AG04449 (cell line): ENCODE measurements at regions not wholly inside any gene's neighbourhood (a gene's known extent, or its start where the extent isn't known, plus 50 kb on each side); places are given as distances from the start of the nearest gene placed in this dataset.

Source experiments
- CTCF ChIA-PET: fragments of 350-600 bp; formaldehyde crosslinking; extraction: SDS; loops from one replicate; lab custom pipeline; 2021; ENCODE audit warnings: antibody characterized with exemption; lab: Yijun Ruan, JAX
- POLR2A ChIA-PET: fragments of 400-600, 350-600 bp; formaldehyde crosslinking; extraction: SDS; loops from one replicate; lab custom pipeline; 2020; ENCODE audit warnings: antibody characterized with exemption, inconsistent platforms; lab: Yijun Ruan, JAX
- DNase-seq: peaks from one replicate; pipeline ENCODE4 v3.0.0-alpha.2; 2010; ENCODE audit warnings: low read depth, low spot score
- H3K4me3 ChIP-seq: 2 replicates; pipeline ENCODE4 v1.5.1; 2011; ENCODE audit warnings: low read depth, mild to moderate bottlenecking, control low read depth, low read length
- TF ChIP-seq, protein P1 (sequence below): IDR thresholded peaks from one replicate; pipeline ENCODE4 v1.5.1; 2011; ENCODE audit warnings: mild to moderate bottlenecking, moderate library complexity, low read length, control low read depth, inconsistent platforms; ENCODE audit not compliant: insufficient read depth; ENCODE audit errors: missing control alignments

DNA sequence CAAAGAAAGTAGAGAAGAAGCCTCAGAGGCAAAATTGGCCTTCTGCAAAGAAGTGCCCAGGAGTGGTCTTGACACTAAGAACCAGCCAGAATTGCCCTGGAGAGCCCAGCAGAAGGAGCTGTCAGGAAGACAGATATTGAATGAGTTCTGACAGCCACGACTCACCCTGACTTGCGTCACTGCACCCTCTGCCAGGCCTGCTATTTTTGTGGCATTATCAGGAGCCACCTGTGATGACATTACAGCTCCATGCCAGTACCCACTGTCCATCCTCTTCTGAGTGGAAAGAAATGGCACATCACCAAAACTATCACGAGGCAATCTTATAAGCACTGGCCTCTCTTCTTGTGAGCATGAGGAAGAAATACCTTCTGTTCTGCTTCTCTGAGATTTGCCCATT lies 67.7 kb downstream of the SMIM20 start:
- CTCF ChIA-PET = interaction anchor here (0.6 to 1.9 kb wide), 2 partner anchors 348 to 742 kb away, joined by 3 to 6 read pairs; no protein-coding TSS in a partner anchor
- TF ChIP-seq, protein P1, sequence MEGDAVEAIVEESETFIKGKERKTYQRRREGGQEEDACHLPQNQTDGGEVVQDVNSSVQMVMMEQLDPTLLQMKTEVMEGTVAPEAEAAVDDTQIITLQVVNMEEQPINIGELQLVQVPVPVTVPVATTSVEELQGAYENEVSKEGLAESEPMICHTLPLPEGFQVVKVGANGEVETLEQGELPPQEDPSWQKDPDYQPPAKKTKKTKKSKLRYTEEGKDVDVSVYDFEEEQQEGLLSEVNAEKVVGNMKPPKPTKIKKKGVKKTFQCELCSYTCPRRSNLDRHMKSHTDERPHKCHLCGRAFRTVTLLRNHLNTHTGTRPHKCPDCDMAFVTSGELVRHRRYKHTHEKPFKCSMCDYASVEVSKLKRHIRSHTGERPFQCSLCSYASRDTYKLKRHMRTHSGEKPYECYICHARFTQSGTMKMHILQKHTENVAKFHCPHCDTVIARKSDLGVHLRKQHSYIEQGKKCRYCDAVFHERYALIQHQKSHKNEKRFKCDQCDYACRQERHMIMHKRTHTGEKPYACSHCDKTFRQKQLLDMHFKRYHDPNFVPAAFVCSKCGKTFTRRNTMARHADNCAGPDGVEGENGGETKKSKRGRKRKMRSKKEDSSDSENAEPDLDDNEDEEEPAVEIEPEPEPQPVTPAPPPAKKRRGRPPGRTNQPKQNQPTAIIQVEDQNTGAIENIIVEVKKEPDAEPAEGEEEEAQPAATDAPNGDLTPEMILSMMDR = no peak
- no peak overlapping the region for H3K4me3 ChIP-seq
- DNase-seq = no peak
- POLR2A ChIA-PET = no interaction called here

DNA sequence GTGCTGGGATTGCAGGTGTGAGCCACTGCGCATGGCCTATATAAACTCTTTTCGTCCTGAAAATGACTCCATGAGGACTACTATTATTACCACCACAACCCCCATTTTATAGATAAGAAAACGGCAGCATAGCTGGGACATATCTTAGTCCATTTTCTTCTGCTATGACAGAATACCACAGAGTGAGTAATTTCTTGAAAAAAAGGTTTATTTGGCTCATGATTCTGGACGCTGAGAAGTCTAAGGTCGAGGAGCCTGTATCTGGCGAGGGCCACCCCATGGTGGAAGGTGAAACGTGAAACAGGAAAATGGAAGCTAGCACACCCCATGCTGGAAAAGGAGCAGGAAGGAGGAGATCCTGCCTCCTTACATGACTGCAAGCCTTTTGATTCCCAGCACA lies 68.9 kb downstream of the SMIM20 start:
- POLR2A ChIA-PET = no interaction called here
- TF ChIP-seq, protein P1 = no peak
- CTCF ChIA-PET = no interaction called here

GRCh38 chr4:25984266-25984665 lies 70.2 kb downstream of the SMIM20 start:
- POLR2A ChIA-PET = no interaction called here
- TF ChIP-seq, protein P1 = no peak
- no peak for DNase-seq
- H3K4me3 ChIP-seq = no peak overlapping the region
- CTCF ChIA-PET = no interaction called here

More for the DNA sequence above, 68.9 kb downstream of the SMIM20 start:
- H3K4me3 ChIP-seq = no peak overlapping the region
- DNase-seq = no peak

DNA sequence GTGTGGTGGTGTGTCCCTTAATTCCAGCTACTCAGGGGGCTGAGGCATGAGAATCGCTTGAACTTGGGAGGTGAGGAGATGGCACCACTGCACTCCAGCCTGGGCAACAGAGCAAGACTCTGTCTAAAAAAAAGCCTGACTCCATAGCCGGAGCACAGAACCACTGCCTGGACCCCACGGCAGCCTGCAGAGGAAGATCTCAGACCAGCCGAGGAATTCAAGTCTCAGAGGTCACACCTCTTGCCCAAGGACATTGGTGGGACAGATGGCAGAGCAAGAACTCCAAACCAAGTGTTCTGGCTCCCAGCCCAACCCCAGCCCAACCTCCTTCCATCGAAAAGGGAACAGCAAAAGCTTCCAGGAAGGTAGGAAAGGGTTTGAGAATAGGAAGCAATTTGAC lies 70.8 kb downstream of the SMIM20 start:
- POLR2A ChIA-PET = no interaction called here
- CTCF ChIA-PET = no interaction called here
- DNase-seq = no peak

DNA sequence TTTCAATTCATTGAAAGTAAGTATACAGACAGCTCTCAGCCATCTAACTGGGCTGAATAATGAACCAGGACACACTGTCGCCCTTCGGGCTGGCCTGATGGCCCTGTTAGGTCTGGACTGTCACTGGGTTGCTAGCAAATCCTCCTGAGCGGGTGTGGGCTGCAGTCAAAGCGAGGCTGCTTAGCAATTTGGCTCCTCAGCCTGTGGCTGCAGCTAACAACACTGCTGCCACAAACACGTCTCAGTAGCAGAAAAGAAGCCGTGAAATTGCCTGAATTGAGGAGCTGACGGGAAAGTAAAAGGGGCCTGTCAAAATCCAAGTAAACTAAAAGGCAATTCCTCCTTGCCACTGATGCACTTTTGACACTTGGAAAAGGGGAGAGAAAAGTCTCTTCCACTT lies 72.8 kb downstream of the SMIM20 start:
- POLR2A ChIA-PET = no interaction called here
- TF ChIP-seq, protein P1 = no peak
- CTCF ChIA-PET = interaction anchor here (0.6 to 4.8 kb wide), 19 partner anchors 8 to 545 kb away, joined by 3 to 70 read pairs (median 16); partner anchors contain the start of gene RBPJ
- DNase-seq = no peak
- H3K4me3 ChIP-seq = no peak overlapping the region

More for the DNA sequence above, 70.8 kb downstream of the SMIM20 start:
- no peak overlapping the region for H3K4me3 ChIP-seq
- TF ChIP-seq, protein P1 = no peak

DNA sequence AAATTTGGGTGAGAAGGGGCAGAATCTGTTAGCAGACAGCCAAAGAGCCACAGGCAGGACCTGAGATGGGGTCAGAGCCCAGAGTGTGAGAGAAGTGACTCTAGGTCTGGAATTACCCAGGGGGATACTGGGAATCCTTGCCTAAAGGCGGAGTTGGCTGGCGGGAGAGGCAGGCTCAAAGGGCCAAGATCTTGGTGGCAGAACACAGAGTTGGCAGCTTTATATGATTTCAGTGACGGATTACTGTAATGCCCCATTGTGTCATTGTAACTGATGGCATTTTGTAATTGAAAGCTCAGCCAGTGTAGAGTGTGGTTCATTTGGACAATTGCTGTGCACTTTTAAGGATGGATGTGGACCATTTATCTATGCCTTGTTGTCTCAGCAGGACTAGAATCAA lies 77.3 kb downstream of the SMIM20 start:
- no peak for DNase-seq
- ChIA-PET POLR2A (no interaction called here), CTCF (no interaction called here)
- H3K4me3 ChIP-seq = no peak overlapping the region
- TF ChIP-seq, protein P1 = no peak
